Mesodermal cell (in vitro differentiated cells): ENCODE measurements at regions not wholly inside any gene's neighbourhood (a gene's known extent, or its start where the extent isn't known, plus 50 kb on each side); places are given as distances from the start of the nearest gene placed in this dataset.

Source experiments
- H3K27ac ChIP-seq: 2 replicates; pipeline ENCODE4 v1.7.0; 2013; ENCODE audit warnings: mild to moderate bottlenecking, low read depth, low read length, moderate library complexity; ENCODE audit not compliant: severe bottlenecking
- H3K36me3 ChIP-seq: 2 replicates; pipeline ENCODE4 v1.7.1; 2013; ENCODE audit warnings: mild to moderate bottlenecking, low read length, moderate library complexity; ENCODE audit not compliant: control insufficient read depth, insufficient read depth
- H3K4me1 ChIP-seq: one replicate; pipeline ENCODE4 v1.7.1; 2013; ENCODE audit warnings: mild to moderate bottlenecking, low read length; ENCODE audit not compliant: insufficient read depth, control insufficient read depth, poor library complexity, severe bottlenecking
- H3K4me3 ChIP-seq: 2 replicates; pipeline ENCODE4 v1.7.0; 2013; ENCODE audit warnings: low read length, control low read depth, mild to moderate bottlenecking; ENCODE audit not compliant: insufficient read depth, poor library complexity, severe bottlenecking; ENCODE audit errors: extremely low read depth
- H3K9me3 ChIP-seq: 2 replicates; pipeline ENCODE4 v1.7.1; 2013; ENCODE audit warnings: mild to moderate bottlenecking, low read length, moderate library complexity; ENCODE audit not compliant: control insufficient read depth
- WGBS, 2 experiments: methylation state at CpG; one replicate each; pipeline ENCODE4 v1.1.5; 2013; ENCODE audit warnings: missing lambda C conversion rate in 2 of 2; ENCODE audit not compliant: insufficient coverage in 2 of 2; 5-methylcytosine and 5-hydroxymethylcytosine counted together

- no peaks in the 10 kb centered on the region for H3K9me3 ChIP-seq
- H3K36me3 ChIP-seq: no peaks in the 10 kb centered on the region
- H3K4me3 ChIP-seq: no peak overlapping the region
- peaks cover 3% of the 10 kb centered on the region for H3K4me1 ChIP-seq
- no CpG with 5 or more reads among the region's 5 CpGs for WGBS, 2 experiments
- H3K27ac ChIP-seq: no peak overlapping the region
These were observed 239.9 kb upstream of the CSNK1A1L start for GRCh38 chr13:37345391-37345790.

DNA sequence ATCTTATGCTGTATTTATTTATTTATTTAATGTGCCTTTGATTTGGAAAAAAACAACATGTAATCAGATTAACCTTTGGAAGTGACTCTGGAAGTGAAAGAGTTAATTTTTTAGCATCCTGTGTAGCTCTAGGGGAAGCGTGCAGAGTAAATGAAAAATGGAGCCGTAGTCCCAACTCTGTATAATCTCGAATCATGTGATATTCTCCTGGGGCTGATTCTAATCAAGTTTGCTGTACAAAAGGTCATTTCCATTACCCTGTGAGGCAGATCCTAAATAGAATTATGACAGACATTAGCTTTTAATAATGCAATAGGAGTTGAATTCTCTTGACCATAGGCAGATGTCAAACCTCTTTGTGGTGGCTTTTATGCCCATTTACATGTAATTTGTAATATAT is 238.6 kb upstream of the CSNK1A1L start:
- H3K4me3 ChIP-seq: no peak overlapping the region
- no peaks in the 10 kb centered on the region for H3K9me3 ChIP-seq
- peaks cover 3% of the 10 kb centered on the region for H3K4me1 ChIP-seq
- no peaks in the 10 kb centered on the region for H3K36me3 ChIP-seq
- WGBS, 2 experiments: 50 to 100% methylated on average over 2 of the region's 3 CpGs
- H3K27ac ChIP-seq: no peak overlapping the region

GRCh38 chr13:37342205-37342604 is 236.7 kb upstream of the CSNK1A1L start:
- H3K4me1 ChIP-seq: peaks cover 3% of the 10 kb centered on the region

GRCh38 chr13:37340901-37341670 is 235.6 kb upstream of the CSNK1A1L start:
- no peak overlapping the region for H3K27ac ChIP-seq
- H3K9me3 ChIP-seq: no peaks in the 10 kb centered on the region
- H3K4me1 ChIP-seq: peaks cover 3% of the 10 kb centered on the region
- H3K36me3 ChIP-seq: no peaks in the 10 kb centered on the region
- no peak overlapping the region for H3K4me3 ChIP-seq
- 58 to 81% methylated on average over 5 to 6 of the region's 7 CpGs for WGBS, 2 experiments

More at GRCh38 chr13:37342205-37342604, 236.7 kb upstream of the CSNK1A1L start:
- 84 to 94% methylated on average over 4 of the region's 6 CpGs for WGBS, 2 experiments
- no peaks in the 10 kb centered on the region for H3K36me3 ChIP-seq
- no peak overlapping the region for H3K27ac ChIP-seq
- H3K9me3 ChIP-seq: no peaks in the 10 kb centered on the region
- no peak overlapping the region for H3K4me3 ChIP-seq

GRCh38 chr13:37339386-37339735 is 233.9 kb upstream of the CSNK1A1L start:
- Histone ChIP-seq H3K4me1 (no peaks in the 10 kb centered on the region), H3K36me3 (no peaks in the 10 kb centered on the region), H3K4me3 (no peak overlapping the region), H3K9me3 (no peaks in the 10 kb centered on the region), H3K27ac (no peak overlapping the region)
- 67% methylated on average over 1 of the region's 2 CpGs; no CpG with 5 or more reads in 1 of the 2 experiments for WGBS, 2 experiments

DNA sequence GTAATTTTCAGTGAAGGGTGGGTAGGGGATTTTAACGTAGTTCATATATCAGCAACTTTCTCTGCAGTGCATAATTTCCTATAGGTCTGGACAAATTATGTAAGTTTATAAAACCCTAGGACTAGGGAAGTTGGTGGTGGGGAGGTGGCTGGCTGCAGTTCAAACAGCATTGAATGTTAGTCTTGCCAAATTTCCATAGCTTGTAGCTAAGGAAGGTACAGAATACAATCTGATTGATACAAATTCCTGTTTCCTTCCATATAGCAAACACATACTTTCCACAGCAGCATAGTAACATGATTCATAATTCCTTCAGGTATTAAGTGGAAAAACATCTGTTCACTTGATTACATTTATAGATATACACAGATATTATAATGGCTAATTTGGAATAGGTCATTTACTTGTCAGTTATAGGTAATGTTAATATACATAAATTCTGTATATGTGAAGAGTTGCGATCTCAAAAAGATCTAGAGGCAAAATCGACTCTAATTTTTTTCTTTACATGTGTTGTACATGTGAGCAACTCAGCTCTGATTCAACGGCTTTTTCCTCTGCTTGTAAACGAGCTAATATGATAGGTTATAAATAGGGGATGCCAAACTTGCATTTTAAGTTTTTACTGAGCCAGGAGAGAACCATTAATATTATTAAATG is 233.4 kb upstream of the CSNK1A1L start:
- Histone ChIP-seq H3K36me3 (no peaks in the 10 kb centered on the region), H3K27ac (no peak overlapping the region), H3K4me1 (no peaks in the 10 kb centered on the region), H3K4me3 (no peak overlapping the region), H3K9me3 (no peaks in the 10 kb centered on the region)
- 34% methylated on average over 2 of the region's 5 CpGs; no CpG with 5 or more reads in 1 of the 2 experiments for WGBS, 2 experiments

- no peak overlapping the region for H3K27ac ChIP-seq
- H3K4me3 ChIP-seq: no peak overlapping the region
- peaks cover 5% of the 10 kb centered on the region for H3K9me3 ChIP-seq
- no peaks in the 10 kb centered on the region for H3K36me3 ChIP-seq
- H3K4me1 ChIP-seq: no peaks in the 10 kb centered on the region
- WGBS, 2 experiments: 86 to 100% methylated on average over 1 of the region's 2 CpGs
These were observed 220.9 kb upstream of the CSNK1A1L start for GRCh38 chr13:37326334-37326733.

DNA sequence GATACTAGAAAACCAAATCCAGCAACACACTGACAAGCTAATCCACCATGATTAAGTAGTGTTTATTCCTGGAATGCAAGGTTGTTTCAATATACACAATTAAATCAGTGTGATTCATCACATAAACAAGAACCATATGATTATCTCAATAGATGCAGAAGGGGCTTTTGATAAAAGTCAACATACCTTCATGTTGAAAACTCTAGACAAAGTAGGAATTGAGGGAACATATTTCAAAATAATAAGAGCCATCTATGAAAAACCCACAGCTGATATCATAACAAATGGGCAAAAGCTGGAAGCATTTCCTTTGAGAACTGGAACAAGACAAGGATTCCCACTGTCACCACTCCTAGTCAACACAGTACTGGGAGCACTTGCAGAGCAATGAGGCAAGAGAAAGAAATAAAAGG is 213.6 kb upstream of the CSNK1A1L start:
- Histone ChIP-seq H3K36me3 (no peaks in the 10 kb centered on the region), H3K9me3 (no peaks in the 10 kb centered on the region), H3K4me1 (no peaks in the 10 kb centered on the region), H3K4me3 (no peak overlapping the region), H3K27ac (no peak overlapping the region)

GRCh38 chr13:37316935-37317334 is 211.5 kb upstream of the CSNK1A1L start:
- Histone ChIP-seq H3K4me1 (no peaks in the 10 kb centered on the region), H3K36me3 (no peaks in the 10 kb centered on the region), H3K4me3 (no peak overlapping the region), H3K9me3 (no peaks in the 10 kb centered on the region), H3K27ac (no peak overlapping the region)
- 84 to 94% methylated on average over 6 of the region's 6 CpGs for WGBS, 2 experiments

DNA sequence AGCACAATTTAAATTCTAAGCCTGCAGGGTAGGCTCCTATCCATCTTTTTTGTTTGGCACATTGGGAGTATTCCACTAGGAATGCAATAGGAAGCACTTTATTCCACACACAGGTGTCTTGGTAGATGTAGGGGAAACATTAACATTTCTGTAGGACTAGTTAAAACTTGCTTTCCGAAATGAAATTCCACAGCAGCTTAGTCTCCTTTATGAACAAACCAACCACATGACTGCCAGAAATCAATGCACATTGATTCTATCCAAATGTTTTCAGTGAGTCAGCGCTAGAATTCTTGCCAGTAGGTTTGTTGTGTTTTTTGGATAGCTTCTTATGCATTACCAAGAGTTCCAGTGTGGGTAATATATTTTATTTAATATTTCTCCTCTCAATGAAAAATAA is 207.9 kb upstream of the CSNK1A1L start:
- no CpG with 5 or more reads among the region's 2 CpGs for WGBS, 2 experiments
- H3K27ac ChIP-seq: no peak overlapping the region
- no peaks in the 10 kb centered on the region for H3K36me3 ChIP-seq
- H3K4me1 ChIP-seq: no peaks in the 10 kb centered on the region
- H3K4me3 ChIP-seq: no peak overlapping the region
- H3K9me3 ChIP-seq: no peaks in the 10 kb centered on the region
